Head of caudate nucleus (tissue), 42 donors: ENCODE measurements at regions not wholly inside any gene's neighbourhood (a gene's known extent, or its start where the extent isn't known, plus 50 kb on each side); places are given as distances from the start of the nearest gene placed in this dataset.
"Not testable (repeated sequence)": the region's sequence is repeated elsewhere in the genome, so short reads cannot be mapped to it uniquely, and the experiment has no call there.

Source experiments
- DNase-seq, 42 donors: peaks; one replicate each; pipeline versions ENCODE4 v3.0.0 to v3.0.0-alpha.2; 2020 to 2021; ENCODE audit warnings: mixed read lengths in 7 of 42
- intact Hi-C: fragments of 100-400 bp; cut with DNase I; formaldehyde crosslinking; loops from one replicate; pipeline ENCODE4 v1.15.0; 2022

DNA sequence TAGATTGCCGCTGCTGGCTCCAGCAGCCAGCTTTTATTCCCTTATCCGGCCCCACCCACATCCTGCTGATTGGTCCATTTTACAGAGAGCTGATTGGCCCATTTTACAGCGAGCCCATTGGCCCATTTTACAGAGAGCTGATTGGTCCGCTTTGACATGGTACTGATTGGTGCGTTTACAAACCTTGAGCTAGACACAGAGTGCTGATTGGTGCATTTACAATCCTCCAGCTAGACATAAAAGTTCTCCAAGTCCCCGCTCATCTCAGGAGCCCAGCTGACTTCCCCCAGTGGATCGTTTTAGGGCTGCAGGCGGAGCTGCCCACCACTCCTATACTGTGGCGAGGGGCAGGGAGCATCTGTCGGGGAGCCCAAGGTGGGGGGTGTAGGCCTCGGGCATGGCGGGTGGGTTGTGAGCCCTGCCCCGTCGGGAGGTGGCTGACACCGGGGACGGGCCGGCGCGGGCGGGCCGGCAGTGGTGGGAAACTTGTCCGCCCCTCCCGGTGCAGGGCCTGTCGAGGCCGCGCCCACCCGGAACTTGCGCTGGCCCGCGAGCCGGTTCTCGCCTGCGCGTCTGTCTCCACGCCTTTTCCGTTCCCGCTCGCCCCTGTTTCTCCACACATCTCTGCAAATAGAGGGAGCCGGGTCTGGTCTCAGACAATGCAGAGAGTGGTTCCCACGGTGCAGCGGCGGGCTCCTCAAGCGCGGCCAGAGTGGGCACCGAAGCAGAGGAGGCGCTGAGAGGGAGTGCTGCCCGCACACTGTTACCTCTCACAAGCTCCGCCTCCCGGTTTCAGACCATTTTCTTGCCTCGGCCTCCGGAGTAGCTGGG is 86.1 kb upstream of the STMND1 start:
- peak in 10 of 42 donors; percentile 3 to 32 (median 12) for DNase-seq
- intact Hi-C loops = loop anchor here (10.0 kb wide), 1 partner anchor 69 kb away; no protein-coding TSS in a partner anchor

- no peak for DNase-seq
- intact Hi-C loops = loop anchor here (10.0 kb wide), 1 partner anchor 70 kb away; no protein-coding TSS in a partner anchor
These were observed 86.7 kb upstream of the STMND1 start for GRCh38 chr6:17015144-17015543.

- intact Hi-C loops = loop anchor here (10.0 kb wide), 1 partner anchor 71 kb away; no protein-coding TSS in a partner anchor
- DNase-seq = no peak
These were observed 88.1 kb upstream of the STMND1 start for GRCh38 chr6:17013701-17014100.

DNA sequence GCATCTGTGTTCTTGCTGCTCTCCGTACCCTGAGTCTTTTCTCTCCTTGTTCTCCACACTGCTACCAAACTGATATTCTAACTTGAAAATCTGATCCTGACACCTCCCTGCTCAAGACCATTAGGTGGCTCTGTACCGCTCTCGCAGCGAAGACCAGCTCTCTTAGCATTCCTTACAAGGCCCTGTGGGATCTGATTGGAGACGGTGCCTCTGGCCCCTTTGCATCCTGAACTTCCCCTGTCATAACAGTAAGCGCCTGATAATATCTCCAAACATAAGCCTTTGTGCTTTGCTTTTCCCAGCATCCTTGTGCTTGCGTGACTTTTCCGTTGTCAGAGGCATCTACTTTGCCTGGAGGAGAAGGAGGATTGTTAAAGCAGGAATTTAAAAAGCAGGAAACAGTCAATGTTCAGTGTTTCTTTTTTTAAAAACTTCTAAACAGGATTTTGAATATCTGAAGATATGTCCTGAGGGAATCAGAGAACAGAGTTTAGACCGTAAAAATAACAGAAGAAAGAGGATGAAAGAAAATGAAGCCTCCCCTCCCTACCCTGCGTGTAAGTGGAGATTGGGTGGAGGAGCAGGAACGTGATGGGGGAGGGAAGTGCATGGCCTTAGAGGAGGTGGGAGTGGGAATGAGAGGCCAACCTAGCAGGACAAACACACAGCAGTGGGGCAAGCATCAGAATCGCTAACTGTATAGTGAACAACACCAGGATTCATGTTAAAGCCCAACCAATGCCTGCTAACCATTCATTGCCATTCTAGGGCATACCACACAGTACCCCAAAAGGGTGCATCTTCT is 89.2 kb upstream of the STMND1 start:
- intact Hi-C loops = loop anchor here (10.0 kb wide), 1 partner anchor 72 kb away; no protein-coding TSS in a partner anchor
- DNase-seq = peak; percentile 23 to 87 (median 58)

DNA sequence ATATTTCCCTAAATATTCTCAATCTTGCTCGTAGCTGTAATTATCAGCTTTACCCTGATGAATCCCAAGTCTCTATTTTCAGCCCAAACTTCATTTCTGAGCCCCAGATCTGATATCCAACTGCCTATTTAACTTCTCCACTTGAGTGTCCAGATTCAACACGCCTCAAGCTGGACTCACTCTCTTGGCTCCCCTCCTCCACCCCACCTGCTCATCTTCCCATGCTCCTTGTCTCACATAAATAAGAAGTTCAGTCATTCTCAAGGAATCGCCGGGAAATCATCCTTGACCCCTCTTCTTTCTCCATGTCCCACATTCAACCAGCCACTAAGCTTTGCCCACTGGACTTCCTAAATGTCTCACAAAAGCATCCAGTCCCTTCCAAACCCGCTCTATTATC is 89.9 kb upstream of the STMND1 start:
- intact Hi-C loops = loop anchor here (10.0 kb wide), 1 partner anchor 73 kb away; no protein-coding TSS in a partner anchor
- no peak for DNase-seq

DNA sequence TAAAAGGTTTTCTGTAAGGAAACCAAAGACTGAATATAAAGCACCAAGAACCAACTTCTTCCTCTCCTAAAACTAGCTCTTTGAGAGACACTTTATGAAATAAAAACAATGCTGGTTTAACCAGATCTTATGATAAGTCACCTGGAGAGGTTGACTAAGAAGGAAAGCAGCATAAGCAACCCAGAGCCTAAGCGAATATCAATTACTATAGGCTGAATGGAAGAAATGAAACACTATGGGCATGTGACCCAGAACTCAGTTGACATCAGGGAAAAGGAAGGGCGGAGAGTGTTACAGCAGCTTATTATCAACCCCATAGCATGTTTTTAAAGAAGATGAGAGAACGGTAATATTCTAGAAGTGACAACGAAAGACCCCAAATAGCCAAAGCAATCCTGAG is 94.1 kb upstream of the STMND1 start:
- no peak for DNase-seq
- intact Hi-C loops = no loop called here

DNA sequence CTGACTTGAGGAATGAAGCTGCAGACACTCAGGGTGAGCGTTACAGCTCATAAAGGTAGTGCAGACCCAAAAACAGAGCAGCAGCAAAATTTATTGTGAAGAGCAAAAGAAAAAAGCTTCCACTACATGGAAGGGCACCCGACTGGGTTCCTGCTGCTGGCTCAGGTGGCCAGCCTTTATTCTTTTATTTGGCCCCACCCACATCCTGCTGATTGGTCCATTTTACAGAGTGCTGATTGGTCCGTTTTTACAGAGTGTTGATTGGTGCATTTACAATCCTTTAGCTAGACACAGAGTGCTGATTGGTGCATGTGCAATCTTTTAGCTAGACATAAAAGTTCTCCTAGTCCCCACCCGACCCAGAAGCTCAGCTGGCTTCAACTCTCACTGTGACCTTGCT is 95.3 kb upstream of the STMND1 start:
- intact Hi-C loops = no loop called here
- DNase-seq = no peak

- peak in 5 of 42 donors; percentile 23 to 40 (median 25) for DNase-seq
- intact Hi-C loops = no loop called here
These were observed 97.6 kb upstream of the STMND1 start for GRCh38 chr6:17004269-17004668.

DNA sequence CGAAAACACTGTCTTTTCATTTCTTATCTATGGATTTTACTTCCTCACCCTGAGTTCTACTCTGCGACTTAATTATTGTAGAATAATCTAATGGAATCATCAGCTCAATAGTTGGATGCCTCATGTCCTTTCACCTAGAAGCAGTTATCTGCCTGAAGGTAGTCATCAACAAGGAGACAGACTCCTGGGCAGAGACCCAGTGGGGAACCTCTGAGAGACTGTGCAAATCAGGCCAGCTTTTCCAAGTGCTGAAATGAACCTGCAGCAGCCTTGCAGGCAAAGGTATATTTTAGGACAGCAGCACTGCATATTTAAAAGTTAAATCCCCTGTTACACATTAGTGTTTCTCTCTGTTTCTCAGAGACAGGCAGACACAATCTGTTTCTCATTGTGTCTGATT is 99.7 kb upstream of the STMND1 start:
- intact Hi-C loops = no loop called here
- no peak for DNase-seq

DNA sequence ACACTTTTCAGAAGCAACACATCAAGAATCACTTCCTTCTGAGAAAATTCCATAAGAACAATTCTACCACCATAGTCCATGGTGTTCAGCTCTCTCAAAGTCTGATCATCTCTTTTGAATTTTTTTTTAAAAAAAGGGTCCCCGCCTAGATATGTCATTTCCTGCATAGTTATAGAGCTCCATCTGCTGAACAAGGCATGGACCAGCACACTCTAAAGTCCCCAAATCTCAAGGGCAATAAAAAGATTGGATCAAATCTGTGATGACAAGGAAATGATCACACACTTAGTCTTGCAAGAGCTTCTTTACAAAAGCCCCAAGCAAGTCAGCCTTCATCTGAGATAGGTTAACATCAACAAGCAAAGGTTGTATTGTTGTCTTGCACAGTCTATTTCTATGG is 100.7 kb upstream of the STMND1 start:
- intact Hi-C loops = no loop called here
- DNase-seq = no peak

DNA sequence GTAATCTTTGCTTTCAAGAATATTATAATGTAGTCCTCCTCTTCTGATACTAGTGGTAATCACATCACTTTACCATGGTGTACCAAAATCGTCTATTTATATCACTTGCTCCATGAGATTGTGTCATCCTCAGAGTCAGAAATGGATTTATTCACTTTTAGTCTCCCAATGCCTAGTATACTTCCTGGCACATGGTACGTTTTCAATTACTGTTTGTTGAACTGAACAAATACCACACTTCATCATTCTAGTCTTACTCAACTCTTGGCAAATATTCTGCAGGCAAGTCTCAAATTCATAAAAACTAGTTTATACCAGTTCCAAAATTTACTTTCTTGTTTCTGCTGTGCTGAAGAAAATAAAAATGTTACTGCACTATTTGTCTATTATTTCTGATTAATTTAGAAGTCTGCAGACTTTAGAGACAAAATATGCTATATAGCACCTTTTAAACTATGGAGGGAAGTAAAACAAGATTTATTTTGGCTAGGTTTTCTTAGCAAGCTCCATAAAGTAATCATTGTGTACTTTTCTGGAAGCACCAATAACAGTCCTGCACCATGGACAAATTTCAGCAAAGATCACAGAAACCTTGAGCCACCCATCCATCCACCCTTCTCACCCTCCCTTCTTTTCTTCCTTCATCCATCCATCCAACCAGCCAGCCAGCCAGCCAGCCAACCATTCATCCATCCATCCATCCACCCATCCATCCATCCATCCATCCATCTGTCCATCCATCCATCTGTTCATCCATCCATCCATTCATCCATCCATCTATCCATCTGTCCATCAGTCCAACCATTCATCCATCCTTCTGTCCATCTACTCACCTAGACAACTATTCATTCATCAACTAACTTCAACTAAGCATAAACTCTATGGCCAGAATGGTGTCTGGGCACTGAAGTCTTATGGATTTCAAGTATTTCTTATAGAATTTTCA is 102.1 kb upstream of the STMND1 start:
- DNase-seq = no peak
- intact Hi-C loops = no loop called here

DNA sequence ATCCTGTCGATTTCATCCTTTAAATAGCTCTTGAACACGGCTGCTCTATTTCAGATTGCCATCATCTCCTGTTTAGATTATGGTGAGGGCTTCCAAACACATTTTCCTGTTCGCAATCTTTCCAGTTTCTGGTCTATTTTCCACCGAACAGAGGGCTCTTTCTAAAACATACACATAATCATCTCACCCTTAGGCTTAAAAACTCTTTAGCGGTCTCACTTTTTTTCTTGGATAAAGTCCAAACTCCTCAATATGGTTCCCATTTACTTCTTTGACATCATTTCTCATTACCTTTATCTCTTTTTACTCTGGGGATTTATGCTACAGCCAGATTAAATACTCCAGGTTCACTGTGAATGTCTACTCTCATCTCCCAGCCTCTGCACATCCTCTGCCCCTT is 103.4 kb upstream of the STMND1 start:
- no peak for DNase-seq
- intact Hi-C loops = no loop called here

DNA sequence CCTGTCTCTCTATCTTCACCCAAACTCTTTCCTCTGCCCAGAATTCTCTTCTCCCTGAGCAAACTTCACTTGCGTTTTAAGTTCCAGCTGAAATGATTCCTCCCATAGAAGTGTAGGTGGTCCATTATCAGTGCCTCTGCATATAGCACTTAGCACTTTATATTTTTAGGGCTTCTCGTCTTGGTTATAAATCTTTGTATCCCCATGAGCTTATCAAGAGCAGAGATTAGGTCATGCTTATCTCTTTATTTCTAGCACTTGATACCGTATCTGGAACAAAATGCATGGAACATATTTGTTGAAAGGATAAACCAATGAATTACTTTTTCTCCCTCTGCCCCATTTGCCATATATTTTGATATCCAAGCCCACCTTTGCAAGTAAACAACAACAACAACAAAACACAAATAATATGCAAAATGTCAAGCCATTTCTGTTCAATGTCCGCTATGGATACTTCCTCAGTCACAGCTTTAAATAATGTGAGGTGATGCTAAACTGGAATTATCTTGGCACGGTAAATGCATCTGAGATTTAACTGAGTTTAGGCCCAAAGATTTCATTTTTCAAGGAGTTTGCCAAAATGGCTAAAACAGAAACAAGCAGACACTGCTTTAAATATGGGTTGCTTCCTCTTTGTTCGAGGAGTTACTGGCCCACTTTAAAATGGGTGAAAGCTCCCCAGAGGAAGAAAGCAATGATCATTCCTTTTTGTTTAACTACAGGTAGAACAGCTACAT is 106.2 kb upstream of the STMND1 start:
- intact Hi-C loops = no loop called here
- DNase-seq = no peak

DNA sequence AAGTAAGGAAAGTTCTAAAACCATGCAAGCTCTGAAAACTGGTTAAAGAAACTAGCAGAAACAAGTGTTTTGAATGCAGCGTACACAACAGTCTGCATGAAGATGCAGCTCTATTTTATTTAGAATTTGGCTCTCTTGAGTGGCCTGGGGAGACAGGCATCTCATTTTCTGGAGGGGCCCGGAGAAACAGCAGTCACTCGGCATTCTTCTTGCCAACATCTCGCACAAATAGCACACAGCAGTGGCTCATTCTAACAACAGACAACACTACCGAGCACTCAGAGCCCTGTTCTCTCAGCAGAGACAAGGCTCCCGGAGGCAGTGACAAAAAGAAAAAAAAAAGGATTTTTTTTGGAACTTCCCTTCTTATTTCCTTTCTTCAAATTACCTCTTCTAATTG is 108.5 kb upstream of the STMND1 start:
- peak in 1 of 42 donors; percentile 42 for DNase-seq
- intact Hi-C loops = no loop called here

DNA sequence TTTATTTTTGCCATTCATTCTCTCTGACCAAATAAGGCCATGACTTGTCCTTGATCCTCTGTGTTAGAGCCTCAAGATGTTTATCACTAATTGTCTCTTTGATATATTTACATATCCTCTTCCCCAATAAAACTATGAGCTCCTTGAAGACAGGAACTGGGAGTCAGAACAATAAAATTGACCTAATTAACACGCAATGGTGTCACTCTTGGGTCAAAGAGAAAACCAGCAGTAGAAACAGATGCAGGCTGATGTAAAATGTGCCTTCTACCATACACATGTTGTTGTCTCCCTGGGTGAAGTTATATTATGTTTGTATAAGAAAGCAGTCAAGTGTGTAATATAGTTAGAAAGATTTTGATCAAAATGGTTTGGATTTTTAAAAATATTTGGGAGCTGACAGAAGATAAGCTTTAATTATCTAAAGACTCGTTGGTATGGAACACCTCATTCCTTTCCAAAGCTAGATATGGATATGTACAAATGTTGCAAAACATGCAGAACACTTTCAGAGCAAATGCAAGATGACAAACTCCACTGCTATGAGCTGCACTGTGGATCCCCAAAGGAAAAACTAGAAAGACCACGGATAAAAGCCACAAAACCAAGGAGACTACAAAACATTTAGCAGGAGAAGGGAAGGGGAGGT is 109.7 kb upstream of the STMND1 start:
- DNase-seq = no peak
- intact Hi-C loops = no loop called here

- intact Hi-C loops, DNase-seq: not testable (repeated sequence)
These were observed 111.9 kb upstream of the STMND1 start for GRCh38 chr6:16989976-16990375.

- intact Hi-C loops = no loop called here
- no peak for DNase-seq
These were observed 112.5 kb upstream of the STMND1 start for GRCh38 chr6:16989382-16989781.

- intact Hi-C loops = no loop called here
- DNase-seq = no peak
These were observed 113.9 kb upstream of the STMND1 start for GRCh38 chr6:16987996-16988395.
